ENCODE measurements at regions not wholly inside any gene's neighbourhood (a gene's known extent, or its start where the extent isn't known, plus 50 kb on each side); places are given as distances from the start of the nearest gene placed in this dataset.

DNA sequence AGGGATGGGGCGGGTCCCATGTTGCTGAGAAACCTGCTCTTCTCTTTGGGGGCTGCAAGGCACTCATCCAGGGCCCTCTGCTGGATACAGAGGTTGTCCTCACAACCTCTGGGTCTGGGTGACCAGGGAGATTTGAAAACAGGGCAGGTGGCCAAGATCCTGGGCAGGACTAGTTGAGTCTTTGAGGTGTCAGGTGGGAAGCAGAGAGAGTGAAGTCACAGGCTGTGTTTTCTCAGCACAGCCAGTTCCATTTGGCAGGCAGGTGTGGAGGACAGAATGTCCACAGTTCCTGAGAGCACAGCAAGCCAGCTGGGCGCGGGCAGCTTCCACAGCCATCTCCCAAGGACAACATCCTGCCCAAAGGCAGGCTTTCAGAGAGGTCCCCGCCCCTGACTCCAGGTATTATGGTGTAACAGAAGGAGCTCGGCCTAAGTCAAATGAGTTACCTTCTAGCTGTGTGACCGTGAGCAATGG lies 118.8 kb downstream of the NUFIP1 start:
- Histone ChIP-seq H2AFZ (ENCODE audit: low read depth, low read length) (no peak overlapping the region), H3K36me3 (replicated peaks; ENCODE audit: low read depth, low read length) (no peaks in the 10 kb centered on the region), H3K27me3 (ENCODE audit: low read depth, low read length) (peaks cover 25% of the 10 kb centered on the region), H3K4me3 (ENCODE audit: low read length) (no peak overlapping the region), H3K9ac (ENCODE audit: low read length) (no peak overlapping the region), H3K79me2 (ENCODE audit: low read length) (no peaks in the 10 kb centered on the region), H3K9me3 (ENCODE audit: insufficient read depth, low read length) (no peaks in the 10 kb centered on the region), H3K4me2 (ENCODE audit: low read length) (0 out of 2 replicates have a peak overlapping the region, but pooled peaks have one; percentile 14), H3K27ac (ENCODE audit: low read length) (no peak overlapping the region), H3K4me1 (ENCODE audit: low read length) (peaks cover 9% of the 10 kb centered on the region), H4K20me1 (ENCODE audit: insufficient read depth, low read length) (no peaks in the 10 kb centered on the region)
- TF ChIP-seq, protein P1, sequence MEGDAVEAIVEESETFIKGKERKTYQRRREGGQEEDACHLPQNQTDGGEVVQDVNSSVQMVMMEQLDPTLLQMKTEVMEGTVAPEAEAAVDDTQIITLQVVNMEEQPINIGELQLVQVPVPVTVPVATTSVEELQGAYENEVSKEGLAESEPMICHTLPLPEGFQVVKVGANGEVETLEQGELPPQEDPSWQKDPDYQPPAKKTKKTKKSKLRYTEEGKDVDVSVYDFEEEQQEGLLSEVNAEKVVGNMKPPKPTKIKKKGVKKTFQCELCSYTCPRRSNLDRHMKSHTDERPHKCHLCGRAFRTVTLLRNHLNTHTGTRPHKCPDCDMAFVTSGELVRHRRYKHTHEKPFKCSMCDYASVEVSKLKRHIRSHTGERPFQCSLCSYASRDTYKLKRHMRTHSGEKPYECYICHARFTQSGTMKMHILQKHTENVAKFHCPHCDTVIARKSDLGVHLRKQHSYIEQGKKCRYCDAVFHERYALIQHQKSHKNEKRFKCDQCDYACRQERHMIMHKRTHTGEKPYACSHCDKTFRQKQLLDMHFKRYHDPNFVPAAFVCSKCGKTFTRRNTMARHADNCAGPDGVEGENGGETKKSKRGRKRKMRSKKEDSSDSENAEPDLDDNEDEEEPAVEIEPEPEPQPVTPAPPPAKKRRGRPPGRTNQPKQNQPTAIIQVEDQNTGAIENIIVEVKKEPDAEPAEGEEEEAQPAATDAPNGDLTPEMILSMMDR (IDR thresholded peaks at IDR 0.05; ENCODE audit: low read depth, low read length), result 0 out of 2 replicates have a peak, but pooled peaks have one; percentile 14
- TF ChIP-seq EZH2phosphoT487 (IDR thresholded peaks at IDR 0.05; ENCODE audit: low read depth), result no peak

DNA sequence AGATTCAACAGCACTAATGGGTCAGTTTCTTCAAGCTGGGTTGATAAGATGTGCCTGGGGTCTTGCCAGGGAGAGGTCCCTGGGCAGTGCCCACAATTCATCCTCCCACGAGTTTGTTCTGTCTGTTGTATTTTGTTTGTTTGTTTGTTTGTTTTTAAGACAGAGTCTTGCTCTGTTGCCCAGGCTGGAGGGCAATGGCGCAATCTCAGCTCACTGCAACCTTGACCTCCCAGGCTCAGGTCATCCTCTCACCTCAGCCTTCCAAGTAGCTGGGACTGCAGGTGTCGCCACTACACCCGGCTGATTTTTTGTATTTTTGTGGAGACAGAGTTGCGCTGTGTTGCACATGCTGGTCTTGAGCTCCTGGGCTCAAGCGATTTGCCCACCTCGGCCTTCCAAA lies 120.1 kb downstream of the NUFIP1 start:
- Histone ChIP-seq H3K4me3 (ENCODE audit: low read length) (no peak overlapping the region), H3K36me3 (replicated peaks; ENCODE audit: low read depth, low read length) (no peaks in the 10 kb centered on the region), H2AFZ (ENCODE audit: low read depth, low read length) (no peak overlapping the region), H4K20me1 (ENCODE audit: insufficient read depth, low read length) (no peaks in the 10 kb centered on the region), H3K4me1 (ENCODE audit: low read length) (peaks cover 9% of the 10 kb centered on the region), H3K27me3 (ENCODE audit: low read depth, low read length) (peaks cover 25% of the 10 kb centered on the region), H3K4me2 (ENCODE audit: low read length) (no peak overlapping the region), H3K9ac (ENCODE audit: low read length) (no peak overlapping the region), H3K27ac (ENCODE audit: low read length) (no peak overlapping the region), H3K79me2 (ENCODE audit: low read length) (no peaks in the 10 kb centered on the region), H3K9me3 (ENCODE audit: insufficient read depth, low read length) (no peaks in the 10 kb centered on the region)
- no peak for TF ChIP-seq EZH2phosphoT487 (IDR thresholded peaks at IDR 0.05; ENCODE audit: low read depth)
- TF ChIP-seq, protein P1 (IDR thresholded peaks at IDR 0.05; ENCODE audit: low read depth, low read length), result no peak

DNA sequence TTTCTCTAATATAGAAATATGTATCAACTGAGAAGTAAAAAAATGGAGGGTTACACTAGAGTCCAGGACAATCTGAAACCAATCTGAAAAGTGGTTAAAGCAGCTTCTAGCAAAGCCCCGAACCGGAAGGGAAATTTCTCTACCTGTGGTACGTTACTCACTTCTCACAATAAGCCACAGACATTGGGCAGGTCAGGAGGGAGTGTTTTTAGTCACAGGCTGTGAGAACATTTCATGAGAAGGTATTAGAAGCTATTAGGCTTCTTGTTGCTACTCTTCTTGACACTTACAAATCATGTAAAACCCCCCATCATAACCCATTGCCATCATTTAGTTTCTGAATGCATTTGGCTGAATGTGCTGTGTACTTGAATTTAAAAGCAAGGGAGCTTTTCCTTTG lies 120.9 kb downstream of the NUFIP1 start:
- H4K20me1 ChIP-seq (ENCODE audit: insufficient read depth, low read length), result no peaks in the 10 kb centered on the region
- H3K36me3 ChIP-seq (replicated peaks; ENCODE audit: low read depth, low read length), result no peaks in the 10 kb centered on the region
- peaks cover 9% of the 10 kb centered on the region for H3K4me1 ChIP-seq (ENCODE audit: low read length)
- H3K27ac ChIP-seq (ENCODE audit: low read length), result no peak overlapping the region
- no peak for TF ChIP-seq EZH2phosphoT487 (IDR thresholded peaks at IDR 0.05; ENCODE audit: low read depth)
- TF ChIP-seq, protein P1 (IDR thresholded peaks at IDR 0.05; ENCODE audit: low read depth, low read length), result no peak
- no peak overlapping the region; the same call in 1 of the 2 replicates for H3K4me2 ChIP-seq (ENCODE audit: low read length)
- H3K79me2 ChIP-seq (ENCODE audit: low read length), result no peaks in the 10 kb centered on the region
- no peaks in the 10 kb centered on the region for H3K9me3 ChIP-seq (ENCODE audit: insufficient read depth, low read length)
- no peak overlapping the region for H2AFZ ChIP-seq (ENCODE audit: low read depth, low read length)
- peaks cover 25% of the 10 kb centered on the region for H3K27me3 ChIP-seq (ENCODE audit: low read depth, low read length)
- no peak overlapping the region for H3K9ac ChIP-seq (ENCODE audit: low read length)
- H3K4me3 ChIP-seq (ENCODE audit: low read length), result no peak overlapping the region

DNA sequence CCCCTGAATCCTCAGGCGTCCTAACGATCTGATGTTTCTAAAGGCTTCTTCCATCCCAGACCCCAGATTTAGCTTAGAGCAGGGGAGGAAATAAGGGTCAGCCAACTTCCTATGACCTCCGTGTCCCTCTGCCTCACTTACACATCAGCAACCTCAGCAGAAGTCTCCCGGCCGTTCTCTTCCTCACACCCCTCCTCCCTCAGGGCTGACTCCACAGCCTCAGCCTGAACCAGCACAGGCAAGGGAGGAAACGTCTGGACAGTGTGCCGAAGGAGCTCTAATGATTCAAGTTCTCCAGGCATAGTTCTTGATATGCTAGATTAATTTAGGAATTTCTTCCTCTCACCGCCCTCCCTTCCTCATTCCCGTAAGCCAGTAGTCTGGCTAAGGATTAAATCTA lies 121.4 kb downstream of the NUFIP1 start:
- no peak overlapping the region for H3K4me3 ChIP-seq (ENCODE audit: low read length)
- peaks cover 25% of the 10 kb centered on the region for H3K27me3 ChIP-seq (ENCODE audit: low read depth, low read length)
- H3K79me2 ChIP-seq (ENCODE audit: low read length), result no peaks in the 10 kb centered on the region
- peaks cover 9% of the 10 kb centered on the region for H3K4me1 ChIP-seq (ENCODE audit: low read length)
- H3K9me3 ChIP-seq (ENCODE audit: insufficient read depth, low read length), result no peaks in the 10 kb centered on the region
- H2AFZ ChIP-seq (ENCODE audit: low read depth, low read length), result no peak overlapping the region
- no peaks in the 10 kb centered on the region for H3K36me3 ChIP-seq (replicated peaks; ENCODE audit: low read depth, low read length)
- H3K4me2 ChIP-seq (ENCODE audit: low read length), result no peak overlapping the region
- no peaks in the 10 kb centered on the region for H4K20me1 ChIP-seq (ENCODE audit: insufficient read depth, low read length)
- TF ChIP-seq, protein P1 (IDR thresholded peaks at IDR 0.05; ENCODE audit: low read depth, low read length), result no peak
- TF ChIP-seq EZH2phosphoT487 (IDR thresholded peaks at IDR 0.05; ENCODE audit: low read depth), result no peak
- no peak overlapping the region for H3K9ac ChIP-seq (ENCODE audit: low read length)
- H3K27ac ChIP-seq (ENCODE audit: low read length), result no peak overlapping the region
